Large intestine (tissue), 3 donors: ENCODE measurements at regions not wholly inside any gene's neighbourhood (a gene's known extent, or its start where the extent isn't known, plus 50 kb on each side); places are given as distances from the start of the nearest gene placed in this dataset.

Source experiments
- DNase-seq, 2 donors: peaks; one replicate each; pipeline versions ENCODE4 v3.0.0 to v3.0.0-alpha.2; 2013
- H3K27ac ChIP-seq: one replicate; pipeline ENCODE4 v1.5.1; 2013; ENCODE audit warnings: low read length
- H3K27me3 ChIP-seq: 2 replicates; pipeline ENCODE4 v1.6.1; 2013; ENCODE audit warnings: low read length; ENCODE audit not compliant: control insufficient read depth, insufficient read depth
- H3K36me3 ChIP-seq: 2 replicates; pipeline ENCODE4 v1.6.1; 2013; ENCODE audit warnings: low read length; ENCODE audit not compliant: control insufficient read depth, insufficient read depth
- H3K4me1 ChIP-seq: one replicate; pipeline ENCODE4 v1.6.1; 2013; ENCODE audit warnings: low read length; ENCODE audit not compliant: control insufficient read depth, insufficient read depth
- H3K4me3 ChIP-seq: one replicate; pipeline ENCODE4 v1.5.1; 2013; ENCODE audit warnings: low read length
- H3K9me3 ChIP-seq: one replicate; pipeline ENCODE4 v1.6.1; 2013; ENCODE audit warnings: mild to moderate bottlenecking, low read depth, low read length, moderate library complexity; ENCODE audit not compliant: control insufficient read depth
- WGBS: methylation state at CpG from one replicate; pipeline ENCODE4 v1.1.5; 2013; ENCODE audit warnings: low lambda C conversion rate; ENCODE audit not compliant: insufficient coverage; 5-methylcytosine and 5-hydroxymethylcytosine counted together

GRCh38 chr7:116083796-116084195 lies 53.2 kb upstream of the TFEC start:
- DNase-seq = peak in 1 of 2 donors; percentile 21
- WGBS = no CpG with 5 or more reads among the region's 2 CpGs
- no peak overlapping the region for H3K4me3 ChIP-seq
- no peaks in the 10 kb centered on the region for H3K4me1 ChIP-seq
- no peaks in the 10 kb centered on the region for H3K36me3 ChIP-seq
- H3K27ac ChIP-seq = no peak overlapping the region
- no peaks in the 10 kb centered on the region for H3K9me3 ChIP-seq
- no peaks in the 10 kb centered on the region for H3K27me3 ChIP-seq

- Histone ChIP-seq H3K27me3 (no peaks in the 10 kb centered on the region), H3K9me3 (no peaks in the 10 kb centered on the region), H3K4me1 (no peaks in the 10 kb centered on the region), H3K4me3 (no peak overlapping the region), H3K36me3 (no peaks in the 10 kb centered on the region), H3K27ac (no peak overlapping the region)
- 90% methylated on average over 2 of the region's 3 CpGs for WGBS
- no peak for DNase-seq
Observed at GRCh38 chr7:116086547-116087045, 56.0 kb upstream of the TFEC start.

- no peak for DNase-seq
- no peak overlapping the region for H3K4me3 ChIP-seq
- no peak overlapping the region for H3K27ac ChIP-seq
- H3K27me3 ChIP-seq = no peaks in the 10 kb centered on the region
- no peaks in the 10 kb centered on the region for H3K9me3 ChIP-seq
- H3K4me1 ChIP-seq = no peaks in the 10 kb centered on the region
- no peaks in the 10 kb centered on the region for H3K36me3 ChIP-seq
Observed at GRCh38 chr7:116087291-116087690, 56.7 kb upstream of the TFEC start.

DNA sequence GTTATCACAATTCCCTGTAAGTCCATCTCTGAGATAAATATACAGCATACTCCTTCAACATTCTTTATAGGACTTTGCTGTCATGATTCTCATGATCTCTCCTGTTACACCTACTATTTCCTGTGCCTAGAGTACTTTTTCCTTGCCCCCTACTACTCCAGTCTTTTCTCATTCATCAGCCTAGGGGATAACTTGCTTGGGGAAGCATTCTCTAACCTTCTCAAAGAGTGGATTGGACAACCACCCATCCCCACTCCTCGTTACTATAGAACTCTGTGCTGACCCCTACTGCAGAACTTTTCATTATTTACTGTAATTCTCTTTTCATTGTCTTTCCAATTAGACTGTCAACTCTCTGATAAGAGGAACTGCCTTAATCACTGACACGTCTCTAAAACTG lies 57.4 kb upstream of the TFEC start:
- H3K9me3 ChIP-seq = no peaks in the 10 kb centered on the region
- no peak overlapping the region for H3K4me3 ChIP-seq
- WGBS = 100% methylated on average over 1 of the region's 2 CpGs
- no peak for DNase-seq
- H3K27me3 ChIP-seq = no peaks in the 10 kb centered on the region
- H3K27ac ChIP-seq = no peak overlapping the region
- H3K36me3 ChIP-seq = no peaks in the 10 kb centered on the region
- no peaks in the 10 kb centered on the region for H3K4me1 ChIP-seq

DNA sequence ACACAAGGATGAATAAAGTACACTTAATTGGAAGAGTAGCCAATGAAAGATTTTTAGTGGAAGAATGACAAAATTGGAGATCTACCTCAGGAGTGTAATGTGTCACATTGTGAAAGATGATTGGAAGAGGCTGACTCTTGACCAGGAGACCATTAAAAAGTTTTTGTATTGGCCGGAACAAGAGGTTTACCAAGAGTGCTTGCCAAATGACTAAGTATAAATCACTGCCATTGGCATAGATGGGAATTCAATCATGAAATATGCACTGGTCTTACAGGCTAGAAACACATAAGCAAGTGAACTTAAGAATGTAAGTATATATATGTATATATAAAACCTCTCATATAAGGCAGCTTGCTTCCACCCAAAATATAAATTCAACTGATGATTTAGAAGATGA lies 58.7 kb upstream of the TFEC start:
- H3K4me3 ChIP-seq = no peak overlapping the region
- no peaks in the 10 kb centered on the region for H3K9me3 ChIP-seq
- H3K27ac ChIP-seq = no peak overlapping the region
- H3K27me3 ChIP-seq = no peaks in the 10 kb centered on the region
- WGBS = no CpG with 5 or more reads among the region's 1 CpG
- H3K36me3 ChIP-seq = no peaks in the 10 kb centered on the region
- DNase-seq = no peak
- no peaks in the 10 kb centered on the region for H3K4me1 ChIP-seq

DNA sequence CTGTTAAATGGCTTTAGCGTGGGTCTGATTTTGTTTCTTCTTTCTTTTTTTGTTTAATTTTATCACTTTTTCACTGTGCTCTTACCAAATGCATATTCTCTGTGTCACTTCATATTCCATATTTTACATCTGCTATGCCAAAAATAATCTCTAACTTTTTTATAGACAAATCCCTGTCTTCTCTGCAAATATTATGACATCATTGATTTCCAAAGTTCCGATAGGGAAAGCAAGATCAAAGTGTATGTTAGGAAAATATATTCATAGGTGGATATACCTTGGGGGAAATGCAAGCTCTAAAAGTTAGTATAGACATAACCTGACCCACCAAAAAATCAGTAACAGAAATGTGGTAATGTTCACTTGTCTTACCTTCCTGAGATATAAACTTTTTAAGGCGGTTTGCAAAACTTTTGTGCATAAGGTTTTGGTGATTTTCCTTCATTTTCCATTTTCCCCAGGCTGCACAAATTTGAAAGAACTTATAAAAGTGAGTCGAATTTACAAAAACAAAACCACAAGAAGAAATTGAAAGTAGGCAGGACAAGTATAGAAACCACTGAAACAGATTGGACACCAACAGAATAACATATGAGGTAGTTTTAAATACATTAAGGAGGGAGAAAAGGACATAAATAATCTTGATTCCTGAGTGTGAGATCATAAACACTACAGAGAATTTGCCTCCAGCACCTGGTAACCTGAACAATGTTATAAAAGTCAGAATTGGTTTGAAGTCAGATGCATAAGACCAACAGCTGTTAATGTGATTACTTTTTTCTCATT lies 63.1 kb upstream of the TFEC start:
- DNase-seq = no peak
- Histone ChIP-seq H3K9me3 (no peaks in the 10 kb centered on the region), H3K4me3 (no peak overlapping the region), H3K36me3 (no peaks in the 10 kb centered on the region), H3K27me3 (no peaks in the 10 kb centered on the region), H3K27ac (no peak overlapping the region), H3K4me1 (no peaks in the 10 kb centered on the region)
- 97% methylated on average over 4 of the region's 4 CpGs for WGBS

- WGBS = 85% methylated on average over 2 of the region's 2 CpGs
- H3K4me1 ChIP-seq = no peaks in the 10 kb centered on the region
- DNase-seq = no peak
- no peaks in the 10 kb centered on the region for H3K9me3 ChIP-seq
- H3K27me3 ChIP-seq = no peaks in the 10 kb centered on the region
- H3K36me3 ChIP-seq = no peaks in the 10 kb centered on the region
- no peak overlapping the region for H3K27ac ChIP-seq
- no peak overlapping the region for H3K4me3 ChIP-seq
Observed at GRCh38 chr7:116095396-116095795, 64.8 kb upstream of the TFEC start.

- DNase-seq = no peak
- no peak overlapping the region for H3K27ac ChIP-seq
- no peaks in the 10 kb centered on the region for H3K36me3 ChIP-seq
- H3K4me3 ChIP-seq = no peak overlapping the region
- no peaks in the 10 kb centered on the region for H3K27me3 ChIP-seq
- no peaks in the 10 kb centered on the region for H3K4me1 ChIP-seq
- 100% methylated on average over 2 of the region's 4 CpGs for WGBS
- no peaks in the 10 kb centered on the region for H3K9me3 ChIP-seq
Observed at GRCh38 chr7:116097365-116098009, 66.9 kb upstream of the TFEC start.

- H3K4me3 ChIP-seq = no peak overlapping the region
- WGBS = 100% methylated on average over 3 of the region's 12 CpGs
- no peak for DNase-seq
Observed at GRCh38 chr7:116098175-116098574, 67.6 kb upstream of the TFEC start.

GRCh38 chr7:116100626-116101025 lies 70.1 kb upstream of the TFEC start:
- Histone ChIP-seq H3K4me1 (no peaks in the 10 kb centered on the region), H3K27me3 (no peaks in the 10 kb centered on the region), H3K4me3 (no peak overlapping the region), H3K27ac (no peak overlapping the region), H3K9me3 (no peaks in the 10 kb centered on the region), H3K36me3 (no peaks in the 10 kb centered on the region)
- no peak for DNase-seq
- 83% methylated on average over 1 of the region's 2 CpGs for WGBS

More at GRCh38 chr7:116098175-116098574, 67.6 kb upstream of the TFEC start:
- Histone ChIP-seq H3K27ac (no peak overlapping the region), H3K4me1 (no peaks in the 10 kb centered on the region), H3K36me3 (no peaks in the 10 kb centered on the region), H3K27me3 (no peaks in the 10 kb centered on the region), H3K9me3 (no peaks in the 10 kb centered on the region)

- Histone ChIP-seq H3K4me3 (no peak overlapping the region), H3K4me1 (no peaks in the 10 kb centered on the region), H3K9me3 (no peaks in the 10 kb centered on the region), H3K36me3 (no peaks in the 10 kb centered on the region), H3K27me3 (no peaks in the 10 kb centered on the region), H3K27ac (no peak overlapping the region)
- 92% methylated on average over 1 of the region's 2 CpGs for WGBS
- no peak for DNase-seq
Observed at GRCh38 chr7:116101704-116102103, 71.1 kb upstream of the TFEC start.
